Liver (tissue), 3 donors: ENCODE measurements at regions not wholly inside any gene's neighbourhood (a gene's known extent, or its start where the extent isn't known, plus 50 kb on each side); places are given as distances from the start of the nearest gene placed in this dataset.

ENCODE experiments used
- CTCF ChIP-seq: fragments of 150-350 bp; IDR thresholded peaks from 2 replicates; pipeline ENCODE4 v1.5.1; 2017; ENCODE audit warnings: improper control_type of control experiment, low read depth, low read length; ENCODE audit not compliant: missing input control
- HNF4G ChIP-seq: IDR thresholded peaks from 2 replicates; pipeline ENCODE4 v1.6.1; 2016; ENCODE audit warnings: antibody characterized with exemption
- RAD21 ChIP-seq, 2 donors: IDR thresholded peaks; 2 replicates each; pipeline ENCODE4 v1.6.1; 2016; ENCODE audit warnings: antibody characterized with exemption in 2 of 2, mild to moderate bottlenecking in 2 of 2
- donor health status: healthy.
- donor health status: healthy.

DNA sequence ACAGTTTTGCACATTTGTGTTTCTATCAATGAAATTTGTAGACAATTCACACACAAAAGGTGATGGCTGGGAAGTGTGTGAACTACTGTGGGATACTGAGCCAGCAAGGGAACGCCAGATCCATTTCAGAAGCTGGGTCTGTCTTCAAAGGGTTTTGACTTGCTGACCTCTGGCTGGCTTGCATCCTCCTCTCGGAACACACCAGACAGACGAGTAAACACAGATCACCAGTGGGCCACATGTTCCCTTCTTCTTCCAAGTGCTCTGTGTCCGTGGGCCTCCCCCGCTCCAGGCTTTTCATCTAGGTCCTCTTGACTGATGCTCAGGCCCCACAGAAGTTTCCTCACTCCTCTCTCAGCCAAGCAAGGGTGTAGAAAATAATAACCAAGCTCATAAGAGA, 122.2 kb upstream of the OSR1 start:
- TF ChIP-seq HNF4G (no peak), CTCF (no peak), RAD21 (IDR thresholded peaks at IDR 0.05) (no peak)
